ENCODE measurements at regions not wholly inside any gene's neighbourhood (a gene's known extent, or its start where the extent isn't known, plus 50 kb on each side); places are given as distances from the start of the nearest gene placed in this dataset.

- no peak for DNase-seq
- no peaks in the 10 kb centered on the region for H3K9me3 ChIP-seq (replicated peaks)
- H3K4me3 ChIP-seq, result no peak overlapping the region
- H3K36me3 ChIP-seq, result no peaks in the 10 kb centered on the region
- no peak overlapping the region for H3K27ac ChIP-seq
- H3K4me1 ChIP-seq, result no peaks in the 10 kb centered on the region
- no peaks in the 10 kb centered on the region for H3K27me3 ChIP-seq
Measured at GRCh38 chr10:8897769-8898168, 843.3 kb downstream of the GATA3 start.

- H3K4me1 ChIP-seq, result no peaks in the 10 kb centered on the region
- no peak for DNase-seq
- no peak overlapping the region for H3K27ac ChIP-seq
- H3K4me3 ChIP-seq, result no peak overlapping the region
- no peaks in the 10 kb centered on the region for H3K9me3 ChIP-seq (replicated peaks)
- H3K36me3 ChIP-seq, result no peaks in the 10 kb centered on the region
- no peaks in the 10 kb centered on the region for H3K27me3 ChIP-seq
Measured at GRCh38 chr10:8898745-8899330, 844.4 kb downstream of the GATA3 start.

GRCh38 chr10:8902926-8903325 lies 848.4 kb downstream of the GATA3 start:
- no peak overlapping the region for H3K27ac ChIP-seq
- no peaks in the 10 kb centered on the region for H3K27me3 ChIP-seq
- no peaks in the 10 kb centered on the region for H3K36me3 ChIP-seq
- H3K4me3 ChIP-seq, result no peak overlapping the region
- no peaks in the 10 kb centered on the region for H3K4me1 ChIP-seq
- DNase-seq, result no peak
- no peaks in the 10 kb centered on the region for H3K9me3 ChIP-seq (replicated peaks)

GRCh38 chr10:8908013-8908412 lies 853.5 kb downstream of the GATA3 start:
- Histone ChIP-seq H3K4me3 (no peak overlapping the region), H3K9me3 (replicated peaks) (no peaks in the 10 kb centered on the region), H3K27ac (no peak overlapping the region), H3K27me3 (no peaks in the 10 kb centered on the region), H3K4me1 (no peaks in the 10 kb centered on the region), H3K36me3 (no peaks in the 10 kb centered on the region)
- DNase-seq, result no peak

- no peaks in the 10 kb centered on the region for H3K9me3 ChIP-seq (replicated peaks)
- H3K27me3 ChIP-seq, result no peaks in the 10 kb centered on the region
- no peak for DNase-seq
- no peaks in the 10 kb centered on the region for H3K4me1 ChIP-seq
- no peak overlapping the region for H3K4me3 ChIP-seq
- H3K27ac ChIP-seq, result no peak overlapping the region
- no peaks in the 10 kb centered on the region for H3K36me3 ChIP-seq
Measured at GRCh38 chr10:8910314-8910713, 855.8 kb downstream of the GATA3 start.

GRCh38 chr10:8911032-8911431 lies 856.5 kb downstream of the GATA3 start:
- H3K4me3 ChIP-seq, result no peak overlapping the region
- no peak overlapping the region for H3K27ac ChIP-seq
- H3K4me1 ChIP-seq, result no peaks in the 10 kb centered on the region
- no peaks in the 10 kb centered on the region for H3K36me3 ChIP-seq
- no peaks in the 10 kb centered on the region for H3K9me3 ChIP-seq (replicated peaks)
- no peaks in the 10 kb centered on the region for H3K27me3 ChIP-seq
- DNase-seq, result no peak

- no peaks in the 10 kb centered on the region for H3K27me3 ChIP-seq
- no peaks in the 10 kb centered on the region for H3K4me1 ChIP-seq
- no peak overlapping the region for H3K4me3 ChIP-seq
- DNase-seq, result no peak
- no peak overlapping the region for H3K27ac ChIP-seq
- no peaks in the 10 kb centered on the region for H3K36me3 ChIP-seq
- H3K9me3 ChIP-seq (replicated peaks), result no peaks in the 10 kb centered on the region
Measured at GRCh38 chr10:8912108-8912507, 857.6 kb downstream of the GATA3 start.

- Histone ChIP-seq H3K36me3 (no peaks in the 10 kb centered on the region), H3K4me3 (no peak overlapping the region), H3K4me1 (no peaks in the 10 kb centered on the region), H3K9me3 (replicated peaks) (no peaks in the 10 kb centered on the region), H3K27ac (no peak overlapping the region), H3K27me3 (no peaks in the 10 kb centered on the region)
- DNase-seq, result no peak
Measured at GRCh38 chr10:8913720-8914119, 859.2 kb downstream of the GATA3 start.

GRCh38 chr10:8919280-8919679 lies 864.8 kb downstream of the GATA3 start:
- H3K9me3 ChIP-seq (replicated peaks), result no peaks in the 10 kb centered on the region
- H3K4me3 ChIP-seq, result no peak overlapping the region
- no peaks in the 10 kb centered on the region for H3K36me3 ChIP-seq
- H3K27ac ChIP-seq, result no peak overlapping the region
- no peak for DNase-seq
- no peaks in the 10 kb centered on the region for H3K27me3 ChIP-seq
- H3K4me1 ChIP-seq, result no peaks in the 10 kb centered on the region

- Histone ChIP-seq H3K9me3 (replicated peaks) (no peaks in the 10 kb centered on the region), H3K27ac (no peak overlapping the region), H3K4me3 (no peak overlapping the region), H3K4me1 (no peaks in the 10 kb centered on the region), H3K36me3 (no peaks in the 10 kb centered on the region), H3K27me3 (no peaks in the 10 kb centered on the region)
- no peak for DNase-seq
Measured at GRCh38 chr10:8921568-8921967, 867.1 kb downstream of the GATA3 start.

GRCh38 chr10:8923096-8923495 lies 868.6 kb downstream of the GATA3 start:
- Histone ChIP-seq H3K4me1 (no peaks in the 10 kb centered on the region), H3K4me3 (no peak overlapping the region), H3K27me3 (no peaks in the 10 kb centered on the region), H3K9me3 (replicated peaks) (no peaks in the 10 kb centered on the region), H3K27ac (no peak overlapping the region), H3K36me3 (no peaks in the 10 kb centered on the region)
- DNase-seq, result no peak

GRCh38 chr10:8927705-8928104 lies 873.2 kb downstream of the GATA3 start:
- Histone ChIP-seq H3K27ac (no peak overlapping the region), H3K27me3 (no peaks in the 10 kb centered on the region), H3K36me3 (no peaks in the 10 kb centered on the region), H3K4me1 (no peaks in the 10 kb centered on the region), H3K9me3 (replicated peaks) (no peaks in the 10 kb centered on the region), H3K4me3 (no peak overlapping the region)
- DNase-seq, result no peak

GRCh38 chr10:8946451-8946850 lies 892.0 kb downstream of the GATA3 start:
- Histone ChIP-seq H3K36me3 (no peaks in the 10 kb centered on the region), H3K27ac (no peak overlapping the region), H3K27me3 (no peaks in the 10 kb centered on the region), H3K4me3 (no peak overlapping the region), H3K4me1 (no peaks in the 10 kb centered on the region), H3K9me3 (replicated peaks) (no peaks in the 10 kb centered on the region)
- no peak for DNase-seq

- Histone ChIP-seq H3K4me3 (no peak overlapping the region), H3K27me3 (no peaks in the 10 kb centered on the region), H3K9me3 (replicated peaks) (no peaks in the 10 kb centered on the region), H3K4me1 (no peaks in the 10 kb centered on the region), H3K27ac (no peak overlapping the region), H3K36me3 (no peaks in the 10 kb centered on the region)
- no peak for DNase-seq
Measured at GRCh38 chr10:8950978-8951377, 896.5 kb downstream of the GATA3 start.

GRCh38 chr10:8951440-8952089 lies 897.1 kb downstream of the GATA3 start:
- no peaks in the 10 kb centered on the region for H3K9me3 ChIP-seq (replicated peaks)
- no peak overlapping the region for H3K4me3 ChIP-seq
- no peak overlapping the region for H3K27ac ChIP-seq
- H3K36me3 ChIP-seq, result no peaks in the 10 kb centered on the region
- no peaks in the 10 kb centered on the region for H3K4me1 ChIP-seq
- H3K27me3 ChIP-seq, result no peaks in the 10 kb centered on the region
- DNase-seq, result no peak

- Histone ChIP-seq H3K36me3 (no peaks in the 10 kb centered on the region), H3K9me3 (replicated peaks) (no peaks in the 10 kb centered on the region), H3K27ac (no peak overlapping the region), H3K4me1 (no peaks in the 10 kb centered on the region), H3K4me3 (no peak overlapping the region), H3K27me3 (no peaks in the 10 kb centered on the region)
- no peak for DNase-seq
Measured at GRCh38 chr10:8956400-8956799, 901.9 kb downstream of the GATA3 start.

All from SJCRH30 (cell line).